HL-60/S4 treated with retinoic acid at 250 ng/mL for 4 days and 3 days (cell line): ENCODE measurements at regions not wholly inside any gene's neighbourhood (a gene's known extent, or its start where the extent isn't known, plus 50 kb on each side); places are given as distances from the start of the nearest gene placed in this dataset.

Experiments used
- in situ Hi-C: fragments of 300-500 bp; cut with MboI; formaldehyde crosslinking; loops from 2 replicates; pipeline ENCODE4 v1.7.0; 2022; ENCODE audit warnings: low sequenced_read_pairs

DNA sequence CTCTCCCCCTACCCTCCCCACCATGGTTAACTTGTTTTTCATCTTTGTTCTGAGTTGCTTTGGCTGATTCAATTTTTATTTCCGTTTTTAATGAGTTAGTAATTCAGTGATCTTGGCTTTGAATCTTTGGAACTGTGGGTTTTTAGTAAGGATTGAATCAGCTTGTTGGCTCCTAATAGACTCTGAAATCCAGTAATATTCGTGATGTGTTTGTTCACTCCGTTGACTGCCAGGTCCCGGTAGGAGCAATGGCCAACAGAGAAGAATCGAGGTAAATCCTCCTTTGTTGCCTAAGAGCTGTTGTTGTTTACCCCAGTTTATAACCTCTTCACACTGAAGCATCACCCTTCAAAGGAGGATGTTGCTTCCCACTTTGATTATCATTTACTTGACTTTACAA is 92.7 kb downstream of the PCSK1 start:
- in situ Hi-C loops: loop anchor here (25.0 kb wide), 1 partner anchor 478 kb away; no protein-coding TSS in a partner anchor

DNA sequence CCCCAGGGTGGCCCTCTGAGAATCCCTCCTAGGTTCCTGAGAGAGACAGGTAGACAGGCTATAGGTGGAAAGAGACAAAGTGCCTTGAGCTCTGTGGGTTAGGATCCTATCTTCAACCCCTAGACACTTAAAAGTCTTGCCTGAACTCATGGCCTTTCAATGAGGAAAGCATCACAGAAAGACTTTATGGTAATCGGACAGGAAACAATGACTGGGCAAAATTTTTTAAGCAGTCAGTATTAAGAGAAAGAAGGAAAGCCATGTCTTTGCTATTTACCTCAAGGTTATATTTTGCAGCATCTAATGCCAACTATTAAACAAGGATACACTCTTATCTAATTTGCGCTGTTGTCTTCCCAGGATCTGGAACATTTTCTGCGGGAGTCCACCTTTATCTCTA is 93.2 kb downstream of the PCSK1 start:
- in situ Hi-C loops: loop anchor here (25.0 kb wide), 1 partner anchor 478 kb away; no protein-coding TSS in a partner anchor

DNA sequence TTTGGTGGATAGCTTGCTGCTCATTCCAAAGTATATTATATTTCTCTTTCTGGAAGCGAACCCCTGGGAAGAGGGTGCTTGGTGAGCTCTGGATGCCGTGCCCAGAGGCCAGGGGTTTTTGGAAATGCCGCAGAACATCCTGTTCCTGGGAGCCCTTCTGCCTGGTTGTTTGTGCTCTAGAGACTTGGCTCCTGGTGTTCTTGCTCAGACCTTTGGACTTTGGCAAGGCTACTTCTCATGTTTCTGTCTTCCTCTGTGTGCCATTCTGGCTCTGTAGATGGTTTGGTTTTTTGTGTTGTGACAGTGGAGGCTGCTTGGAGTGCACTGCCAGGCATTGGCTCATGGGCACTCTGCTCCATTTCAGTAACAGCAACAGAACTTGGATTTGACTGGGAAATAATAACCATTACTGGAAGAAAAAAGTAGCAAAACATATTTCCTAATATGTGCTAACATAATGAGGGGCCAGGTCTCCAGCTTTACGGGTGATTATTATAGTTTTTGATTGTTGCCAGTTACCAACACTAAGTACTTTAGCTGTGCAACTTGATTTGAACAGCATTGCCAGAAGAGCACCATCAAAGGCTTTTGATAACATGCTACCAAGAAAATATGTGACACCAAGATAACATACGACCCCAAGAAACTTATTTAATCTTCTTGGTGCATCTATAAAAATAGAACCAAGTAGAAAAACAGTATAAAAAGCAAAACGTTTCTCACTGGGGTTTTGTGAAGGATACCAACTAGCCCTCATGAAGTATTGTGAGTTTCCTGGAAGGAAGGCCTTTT is 94.2 kb downstream of the PCSK1 start:
- in situ Hi-C loops: loop anchor here (25.0 kb wide), 1 partner anchor 477 kb away; no protein-coding TSS in a partner anchor

DNA sequence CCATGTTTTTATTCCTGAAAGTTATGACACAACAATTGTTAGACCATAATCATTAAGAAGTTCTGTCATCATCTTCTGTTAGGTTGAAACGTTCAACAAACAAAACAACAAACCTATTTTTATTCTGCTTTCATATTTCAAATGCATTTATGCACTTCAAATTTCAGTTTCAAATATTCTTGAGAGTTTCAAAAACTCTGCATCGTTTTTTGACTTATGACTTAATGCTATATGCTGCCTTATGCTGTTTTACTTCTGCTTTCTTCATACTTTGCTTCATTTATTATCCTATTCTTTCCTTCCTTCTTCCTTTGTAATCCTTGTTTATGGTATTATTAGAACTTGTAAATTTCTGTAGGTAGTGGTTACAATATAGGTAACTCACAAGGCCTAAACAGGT is 95.0 kb downstream of the PCSK1 start:
- in situ Hi-C loops: loop anchor here (25.0 kb wide), 1 partner anchor 476 kb away; no protein-coding TSS in a partner anchor

DNA sequence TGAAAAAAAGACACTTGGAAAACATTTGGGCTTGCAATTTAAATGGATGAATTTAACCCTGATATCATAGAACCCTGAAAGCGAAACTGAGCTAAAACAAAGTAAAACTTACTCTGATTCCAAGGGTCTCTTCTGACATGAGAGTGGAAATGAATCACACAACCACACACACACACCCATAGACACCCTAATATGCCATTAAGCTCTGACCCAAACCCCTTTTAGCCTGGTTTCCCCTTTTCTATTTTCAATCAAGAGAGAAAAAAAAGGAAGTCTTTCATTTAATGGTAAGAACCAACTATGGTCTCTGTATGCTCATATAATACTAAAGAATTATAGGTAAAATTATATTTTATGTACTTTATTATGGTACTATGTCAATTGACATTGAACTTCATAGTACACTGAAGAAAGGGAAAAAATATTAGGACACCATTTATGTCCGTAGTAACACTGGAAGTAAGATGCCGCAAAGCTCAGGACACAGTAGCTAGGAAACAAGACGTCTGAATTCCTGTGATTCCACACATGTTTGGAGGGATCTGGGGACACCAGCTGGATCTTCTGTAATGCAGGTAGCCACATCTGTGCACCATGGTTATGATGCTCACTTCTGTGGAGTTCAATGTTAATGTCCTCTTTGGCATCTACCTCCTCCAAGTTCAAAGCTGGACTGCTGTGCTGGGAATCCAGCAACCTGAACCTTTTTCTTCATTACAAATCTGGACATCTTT is 95.8 kb downstream of the PCSK1 start:
- in situ Hi-C loops: loop anchor here (25.0 kb wide), 1 partner anchor 475 kb away; no protein-coding TSS in a partner anchor

DNA sequence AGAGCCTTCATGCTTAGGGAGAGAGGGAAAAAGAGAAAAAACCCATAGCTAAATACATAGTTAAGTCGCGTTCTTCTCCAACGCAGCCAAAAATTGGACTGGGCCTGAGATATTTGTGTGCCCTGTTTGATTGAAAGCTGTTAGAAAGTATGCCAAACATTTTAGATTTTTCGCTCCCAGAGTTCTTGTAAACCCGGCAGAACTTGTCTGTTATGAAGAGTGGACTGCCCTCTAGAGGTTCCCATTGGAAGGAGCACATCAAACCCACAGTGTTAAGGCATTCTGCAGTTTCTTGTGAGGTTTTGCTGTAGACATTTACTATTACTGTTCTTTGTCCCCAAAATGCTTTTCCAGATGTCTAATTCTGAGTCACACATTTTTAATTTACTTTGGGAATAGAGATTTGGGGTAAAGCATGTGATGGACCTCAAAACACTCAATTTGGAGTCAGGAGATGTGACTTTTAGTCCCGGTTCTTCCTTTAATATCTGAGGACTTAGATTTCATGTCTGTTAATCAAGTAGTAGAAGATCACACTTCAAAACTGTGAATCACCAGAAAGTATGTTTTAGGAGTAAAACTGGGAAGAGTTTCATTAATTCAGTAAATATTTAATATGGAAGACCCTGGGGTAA is 96.6 kb downstream of the PCSK1 start:
- in situ Hi-C loops: loop anchor here (25.0 kb wide), 1 partner anchor 474 kb away; no protein-coding TSS in a partner anchor

DNA sequence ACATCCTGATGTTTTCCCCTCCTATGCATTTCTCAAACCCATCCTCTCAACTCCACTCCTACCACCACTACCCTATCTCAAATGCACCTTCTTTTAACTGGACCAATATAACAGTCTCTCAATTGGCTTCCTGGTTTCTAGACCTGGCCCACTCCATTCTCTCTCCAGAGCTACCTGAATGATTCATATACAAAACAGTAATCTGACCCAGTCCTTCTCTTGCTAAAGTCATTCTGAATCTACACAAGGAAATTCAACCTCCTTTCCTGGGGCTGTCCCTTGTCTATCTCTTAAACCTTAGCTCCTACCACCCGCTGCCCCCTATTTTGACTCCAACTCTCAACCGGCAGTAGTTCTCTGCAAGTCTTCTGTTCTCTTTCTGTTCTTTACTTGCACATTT is 97.2 kb downstream of the PCSK1 start:
- in situ Hi-C loops: loop anchor here (25.0 kb wide), 1 partner anchor 474 kb away; no protein-coding TSS in a partner anchor

DNA sequence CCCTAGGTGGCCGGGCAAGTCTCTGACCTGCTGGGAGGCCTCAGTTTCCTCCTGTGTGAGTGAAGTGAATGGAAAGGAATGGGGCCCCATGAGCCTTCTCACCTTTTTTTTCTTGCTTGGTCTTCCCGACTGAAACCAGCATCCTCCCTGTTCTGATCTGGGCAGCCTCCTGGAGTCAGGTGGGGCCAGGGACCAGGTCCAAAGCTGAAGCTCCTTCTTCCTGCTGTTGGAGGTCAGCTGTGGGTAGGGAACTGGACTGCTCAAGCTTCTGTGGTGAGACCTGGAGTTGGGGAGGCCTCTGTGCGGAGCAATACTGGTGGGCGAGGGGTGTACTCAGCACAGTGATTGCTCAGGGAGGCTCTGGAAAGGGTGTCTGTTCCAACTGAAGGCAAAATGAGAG is 99.7 kb downstream of the PCSK1 start:
- in situ Hi-C loops: loop anchor here (25.0 kb wide), 1 partner anchor 471 kb away; no protein-coding TSS in a partner anchor

DNA sequence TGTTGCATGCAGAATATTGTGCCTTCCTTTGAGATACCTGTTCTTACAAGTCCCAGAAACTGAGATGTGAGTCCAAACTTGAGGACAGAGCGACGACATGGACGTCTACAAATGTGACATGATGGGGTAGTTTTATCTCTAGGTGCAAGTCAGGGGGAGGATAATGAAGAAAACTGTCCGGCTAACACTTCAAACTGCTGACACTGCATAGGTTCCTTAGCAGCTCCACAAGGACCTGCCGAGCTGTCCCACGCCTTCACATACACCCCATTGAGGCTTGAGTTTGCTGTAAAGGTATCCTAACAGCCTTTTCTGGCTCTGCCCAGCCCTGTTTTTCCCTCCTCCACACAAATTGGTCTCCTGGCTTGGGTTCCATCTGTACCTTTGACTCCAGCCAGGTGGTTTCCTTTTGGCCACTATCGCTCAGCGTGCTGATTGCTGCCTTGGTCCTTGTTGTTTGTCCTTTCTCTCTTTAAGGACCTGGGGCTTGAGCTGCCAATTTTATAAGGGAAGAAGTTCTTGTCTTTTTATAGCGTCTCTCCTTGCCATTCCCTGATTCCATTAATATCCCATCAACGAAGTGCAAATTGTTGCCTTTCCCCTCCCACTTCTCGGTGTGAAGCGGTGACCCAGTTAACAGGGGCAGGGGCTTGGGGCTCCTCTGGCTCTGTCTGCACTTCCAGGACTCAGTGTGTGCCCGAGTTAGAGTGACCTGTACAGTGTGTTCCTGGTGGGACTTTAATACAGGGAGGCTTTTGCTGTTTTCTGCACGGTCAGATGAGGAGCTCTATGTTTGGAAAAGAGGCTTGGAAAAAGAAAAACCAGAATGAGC is 100.3 kb downstream of the PCSK1 start:
- in situ Hi-C loops: loop anchor here (25.0 kb wide), 1 partner anchor 470 kb away; no protein-coding TSS in a partner anchor

DNA sequence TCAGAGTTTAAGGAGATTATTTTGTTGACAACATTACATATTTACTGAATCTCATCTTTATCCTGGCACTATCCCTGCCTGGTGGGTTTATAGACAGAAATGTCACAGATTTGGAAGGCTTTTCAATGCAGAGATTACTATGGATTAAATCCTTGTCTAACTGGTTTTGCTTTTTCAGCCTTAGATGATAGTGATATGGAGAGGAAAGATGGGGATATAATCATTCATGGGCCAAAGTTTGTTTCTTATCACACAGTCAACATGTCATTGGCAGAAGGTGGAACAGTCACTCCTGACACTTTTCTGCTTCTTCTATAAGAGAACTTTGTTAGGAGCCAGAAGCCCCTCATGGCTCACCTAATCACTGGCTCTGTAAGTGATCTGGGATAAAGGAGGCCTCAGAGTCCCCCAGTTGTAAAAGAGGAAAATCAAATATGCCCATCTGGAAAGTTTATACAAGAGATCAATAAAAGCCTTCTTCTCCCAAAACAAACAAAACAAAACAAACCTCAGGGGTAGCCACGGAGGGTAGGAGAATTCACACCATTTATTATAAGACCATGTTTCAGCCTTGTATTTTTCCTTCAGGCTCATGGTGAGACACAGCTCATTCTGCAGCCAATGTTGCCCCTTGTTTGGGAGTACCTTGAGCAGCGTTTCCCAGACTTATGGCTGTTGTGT is 101.2 kb downstream of the PCSK1 start:
- in situ Hi-C loops: loop anchor here (25.0 kb wide), 1 partner anchor 470 kb away; no protein-coding TSS in a partner anchor

DNA sequence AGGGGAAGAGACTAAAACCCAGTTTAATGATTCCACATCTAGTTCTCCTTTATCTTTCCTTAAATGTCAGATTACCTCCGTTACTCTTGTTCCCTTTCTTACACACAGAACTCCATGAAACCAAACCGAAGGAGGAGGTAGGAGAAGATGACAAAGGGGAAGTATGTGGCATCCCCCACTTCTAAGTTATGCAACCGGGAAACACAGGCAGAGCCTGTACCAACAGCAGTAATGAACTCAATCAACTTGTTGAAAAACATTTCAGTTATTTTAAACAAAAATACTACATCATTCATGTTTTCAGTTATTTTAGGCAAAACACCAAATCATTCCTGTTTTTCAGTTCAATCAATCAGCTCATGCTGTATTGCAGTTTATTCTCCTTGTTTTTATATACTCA is 101.8 kb downstream of the PCSK1 start:
- in situ Hi-C loops: loop anchor here (25.0 kb wide), 1 partner anchor 469 kb away; no protein-coding TSS in a partner anchor

DNA sequence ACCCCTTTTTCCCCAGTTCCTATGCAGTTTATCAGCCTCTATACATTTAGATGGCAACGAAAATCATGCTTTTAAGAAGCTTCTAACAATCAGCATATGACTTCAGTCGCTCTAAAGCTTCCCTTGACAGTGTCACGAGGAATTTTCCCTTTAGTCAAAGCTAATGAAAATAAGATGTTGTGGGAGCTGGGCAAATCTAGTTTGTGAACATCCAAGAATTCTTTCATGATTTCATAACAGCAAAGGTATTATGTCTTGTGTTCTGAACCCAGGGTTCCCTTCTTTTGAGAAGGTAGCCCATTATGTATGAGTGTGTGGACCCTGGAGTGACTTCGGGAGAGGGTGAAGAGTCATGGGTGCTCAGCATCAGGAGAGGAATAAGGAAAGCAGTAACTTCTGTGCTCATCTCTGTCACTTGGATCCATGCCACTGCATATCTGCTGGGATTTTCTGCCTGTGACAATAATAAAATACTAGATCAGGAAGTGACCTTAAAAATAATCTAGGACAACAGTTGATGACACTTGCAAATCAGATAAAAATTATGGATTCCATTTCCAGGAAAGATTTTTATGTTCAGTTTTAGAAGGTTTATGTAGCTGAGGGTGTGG is 102.4 kb downstream of the PCSK1 start:
- in situ Hi-C loops: loop anchor here (25.0 kb wide), 1 partner anchor 468 kb away; no protein-coding TSS in a partner anchor

DNA sequence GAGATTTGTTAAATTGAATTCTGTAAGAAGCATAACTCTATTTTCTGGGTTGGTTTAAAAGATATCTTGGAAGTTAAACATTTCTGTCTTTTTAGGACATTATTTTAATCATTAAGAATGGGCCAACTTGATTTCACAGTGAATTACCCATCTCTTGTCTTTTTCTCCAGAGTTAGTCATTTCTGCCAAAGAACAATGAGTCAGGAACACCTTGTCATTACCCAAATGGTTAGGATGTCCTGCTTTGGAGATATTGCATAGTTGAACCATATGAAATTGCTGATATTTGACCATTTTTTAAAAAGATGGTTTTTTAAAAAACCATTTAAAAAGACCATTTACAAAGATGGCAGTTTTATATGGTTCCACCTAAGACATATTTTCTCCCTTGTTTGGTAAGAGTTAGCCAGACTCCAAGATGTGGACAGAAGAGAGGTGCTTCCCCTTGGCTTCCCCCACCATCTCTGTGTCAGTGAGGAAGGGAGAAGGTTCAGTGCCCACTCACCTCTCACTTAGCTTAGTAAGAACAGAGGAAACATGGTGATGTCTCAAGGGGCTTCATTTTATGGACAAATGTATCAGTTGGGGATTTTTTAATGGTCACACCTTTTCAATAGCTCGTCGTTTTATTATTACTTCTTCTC is 103.0 kb downstream of the PCSK1 start:
- in situ Hi-C loops: loop anchor here (25.0 kb wide), 1 partner anchor 468 kb away; no protein-coding TSS in a partner anchor

DNA sequence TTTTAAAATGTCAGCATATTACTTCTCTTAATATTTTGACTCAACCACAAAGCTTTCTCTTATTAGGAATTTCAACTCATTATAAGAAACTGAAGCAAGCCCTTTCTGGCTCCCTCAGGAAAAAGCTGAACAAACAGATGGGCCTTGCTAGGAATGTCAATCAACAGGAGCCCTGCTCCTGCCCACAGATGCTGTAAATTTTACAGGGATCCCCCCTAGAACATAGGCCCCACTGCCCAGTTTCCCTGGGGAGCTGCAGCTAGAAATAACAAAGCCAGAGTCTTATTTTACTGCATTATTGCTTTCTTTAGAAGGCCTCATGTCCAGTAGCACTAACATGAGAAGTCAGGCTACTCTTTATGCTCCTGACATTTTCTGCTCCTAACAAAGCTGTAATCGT is 103.8 kb downstream of the PCSK1 start:
- in situ Hi-C loops: loop anchor here (25.0 kb wide), 1 partner anchor 467 kb away; no protein-coding TSS in a partner anchor

DNA sequence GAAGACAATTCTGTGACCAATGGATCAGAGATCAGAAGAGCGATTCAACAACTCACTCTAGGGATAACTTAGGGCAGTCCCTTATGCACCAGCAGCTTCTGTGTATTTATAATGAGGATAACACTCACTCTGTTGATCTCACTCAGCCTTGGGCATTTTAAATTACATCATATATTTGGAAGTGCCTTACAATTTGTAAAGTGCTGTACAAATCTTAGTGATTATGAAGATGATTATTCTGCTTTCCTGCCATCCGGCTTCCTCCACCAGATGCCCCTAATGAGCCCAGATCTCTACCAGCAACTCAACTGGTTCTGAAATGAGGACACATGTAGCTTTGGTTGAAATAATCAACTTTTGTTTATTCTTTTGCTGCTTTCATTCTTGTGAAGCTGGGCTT is 105.3 kb downstream of the PCSK1 start:
- in situ Hi-C loops: loop anchor here (25.0 kb wide), 1 partner anchor 465 kb away; no protein-coding TSS in a partner anchor

DNA sequence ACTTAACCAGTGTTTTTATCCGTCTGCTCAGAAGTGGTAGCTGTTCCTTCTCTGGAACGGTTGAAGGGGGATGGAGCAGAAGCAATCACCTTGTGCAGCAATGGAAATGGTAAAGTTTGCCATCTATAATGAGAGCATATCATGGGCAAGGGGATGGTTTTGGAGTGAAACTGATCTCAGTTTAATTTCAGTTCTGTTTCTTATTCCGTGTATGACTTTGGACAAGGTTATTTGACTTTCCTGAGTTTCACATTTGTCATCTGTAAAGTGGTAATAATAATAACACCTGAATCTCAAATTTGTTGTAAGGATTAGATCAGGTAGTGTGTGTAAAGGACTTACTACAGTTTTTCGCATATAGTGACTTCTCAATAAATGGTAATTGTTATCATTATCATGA is 106.1 kb downstream of the PCSK1 start:
- in situ Hi-C loops: loop anchor here (25.0 kb wide), 1 partner anchor 465 kb away; no protein-coding TSS in a partner anchor

DNA sequence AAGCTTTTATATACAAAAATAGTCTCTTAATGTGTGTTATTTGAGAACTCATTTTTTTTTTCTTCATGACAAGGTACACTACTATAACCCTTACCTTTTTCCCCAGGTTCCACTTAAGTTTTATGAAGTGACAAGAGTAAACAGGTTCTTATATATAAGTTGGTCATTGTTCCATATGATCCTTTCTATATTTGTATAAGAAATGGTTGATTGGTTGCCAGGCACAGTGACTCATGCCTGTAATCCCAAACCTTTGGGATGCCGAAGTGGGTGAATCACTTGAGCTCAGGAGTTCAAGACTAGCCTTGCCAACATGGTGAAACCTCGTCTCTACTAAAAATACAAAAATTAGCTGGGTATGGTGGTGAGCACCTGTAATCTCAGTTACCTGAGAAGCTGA is 108.3 kb downstream of the PCSK1 start:
- in situ Hi-C loops: loop anchor here (25.0 kb wide), 1 partner anchor 462 kb away; no protein-coding TSS in a partner anchor

DNA sequence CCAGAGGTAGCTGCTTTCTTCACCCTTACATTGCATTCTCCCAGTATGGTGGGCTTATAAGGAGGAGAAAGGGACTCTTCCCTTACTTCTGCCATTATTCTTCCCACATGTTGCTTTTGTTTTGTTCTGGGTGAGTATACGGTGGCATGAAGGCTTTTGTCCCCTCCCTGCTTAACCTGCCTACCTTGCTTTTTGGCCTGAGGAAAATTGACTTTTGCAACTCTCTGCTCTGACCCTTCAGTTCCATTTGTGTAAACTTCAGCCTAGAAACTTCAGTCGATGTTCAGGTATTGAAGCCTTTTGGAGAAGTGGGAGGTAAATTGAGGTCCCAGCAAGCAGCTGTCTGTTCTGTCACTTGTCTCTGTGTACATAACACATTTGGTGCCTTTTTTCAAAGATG is 110.2 kb downstream of the PCSK1 start:
- in situ Hi-C loops: no loop called here
